Putamen (tissue), 1 donor: ENCODE measurements at regions not wholly inside any gene's neighbourhood (a gene's known extent, or its start where the extent isn't known, plus 50 kb on each side); places are given as distances from the start of the nearest gene placed in this dataset.
A peak's percentile ranks its signal among the peaks of the same experiment; 100 is the strongest.

ENCODE experiments used
- DNase-seq: peaks from one replicate; pipeline ENCODE4 v3.0.0-alpha.2; 2016; ENCODE audit warnings: low spot score

DNA sequence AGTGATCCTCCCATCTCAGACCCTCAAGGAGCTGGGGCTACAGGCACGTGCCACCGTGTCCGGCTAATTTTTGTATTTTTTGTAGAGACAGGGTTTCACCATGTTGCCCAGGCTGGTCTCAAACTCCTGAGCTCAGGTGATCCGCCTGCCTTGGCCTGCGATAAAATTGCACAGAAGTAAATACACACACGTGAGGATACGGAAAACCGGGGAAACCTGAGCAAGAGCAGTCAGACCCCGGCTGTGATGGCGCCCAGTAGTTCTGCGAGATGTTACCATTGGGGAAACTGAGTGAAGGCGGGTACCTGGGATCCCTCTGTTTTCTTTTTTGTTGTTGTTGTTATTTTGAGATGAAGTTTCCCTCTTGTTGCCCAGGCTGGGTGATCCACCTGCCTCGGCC lies 114.9 kb downstream of the C9orf50 start:
- DNase-seq = no peak

DNA sequence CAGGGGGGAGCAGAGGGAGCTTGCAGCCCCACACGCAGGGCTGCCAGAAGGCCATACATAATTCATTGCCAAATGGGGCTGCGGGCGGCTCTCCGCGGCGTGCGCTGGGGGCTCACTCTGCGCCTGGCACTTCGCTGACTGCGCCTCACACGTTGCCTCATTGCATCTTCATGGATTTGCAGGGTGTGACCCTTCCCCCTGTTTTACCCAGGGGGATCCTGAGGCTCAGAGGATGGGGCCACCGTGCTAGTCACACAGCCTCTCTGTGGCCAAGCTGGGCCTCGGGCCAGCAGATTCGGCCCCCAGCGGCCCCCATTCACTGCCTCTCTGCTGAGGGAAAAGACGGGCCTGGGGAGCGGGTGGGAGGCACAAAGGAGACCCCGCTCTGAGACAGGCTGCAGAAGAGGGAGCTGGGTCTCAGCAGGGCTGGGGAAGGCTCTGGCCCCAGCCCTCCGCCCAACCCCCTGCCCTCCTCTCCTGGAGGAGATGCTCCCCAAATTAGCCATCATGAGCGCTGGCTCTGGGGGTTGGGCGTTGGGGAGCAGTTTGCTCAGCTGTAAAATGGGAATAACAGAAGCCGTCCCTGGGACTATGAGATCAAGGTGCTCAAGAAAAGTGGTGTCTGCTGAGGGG lies 115.5 kb downstream of the C9orf50 start:
- DNase-seq = no peak

DNA sequence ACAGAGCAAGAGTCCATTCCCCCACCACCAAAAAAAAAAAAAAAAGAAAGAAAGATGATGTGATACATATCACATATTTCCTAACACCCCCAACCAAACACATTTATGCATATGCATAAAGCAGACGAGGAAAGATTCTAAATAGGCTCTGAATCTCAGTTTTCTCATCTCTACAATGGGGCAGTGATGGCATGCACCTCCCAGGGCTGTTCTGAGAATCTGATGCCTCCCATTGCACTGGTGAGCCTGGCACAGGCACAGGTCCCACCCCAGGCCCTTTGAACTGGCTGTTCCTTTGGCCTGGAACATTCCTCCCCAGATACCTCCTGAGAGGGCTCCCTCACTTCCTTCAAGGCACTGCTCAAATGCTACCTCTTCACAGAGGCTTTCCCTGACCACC lies 116.5 kb downstream of the C9orf50 start:
- DNase-seq = no peak

DNA sequence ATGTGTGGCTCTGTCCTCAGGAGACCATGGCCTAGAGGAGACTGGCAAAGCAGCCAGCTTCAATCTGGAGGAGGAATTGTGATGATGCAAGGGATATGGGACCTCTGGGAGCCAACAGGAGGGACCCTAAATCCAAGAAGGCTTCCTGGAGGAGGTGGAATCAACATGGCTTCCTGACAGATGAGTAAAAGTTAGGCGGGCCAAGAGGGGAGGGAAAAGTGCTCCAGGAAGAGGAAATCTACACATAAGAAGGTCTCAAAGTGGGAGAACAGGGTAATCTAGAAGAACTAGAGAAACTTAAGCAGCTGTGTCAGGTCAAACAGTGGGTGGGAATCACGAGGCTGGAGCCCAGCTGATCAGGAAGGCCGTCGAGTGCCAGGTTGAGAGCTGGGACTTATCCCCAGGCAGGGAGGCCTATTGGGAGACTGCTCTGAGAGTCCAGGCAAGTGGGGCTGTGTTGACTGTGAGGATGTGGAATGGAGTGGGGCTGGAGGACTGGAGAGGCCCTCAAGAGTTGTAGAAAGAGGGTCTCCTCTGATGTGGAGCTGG lies 119.1 kb downstream of the C9orf50 start:
- DNase-seq = no peak

- DNase-seq = no peak
These were observed 119.8 kb downstream of the C9orf50 start for GRCh38 chr9:129500863-129501770.

DNA sequence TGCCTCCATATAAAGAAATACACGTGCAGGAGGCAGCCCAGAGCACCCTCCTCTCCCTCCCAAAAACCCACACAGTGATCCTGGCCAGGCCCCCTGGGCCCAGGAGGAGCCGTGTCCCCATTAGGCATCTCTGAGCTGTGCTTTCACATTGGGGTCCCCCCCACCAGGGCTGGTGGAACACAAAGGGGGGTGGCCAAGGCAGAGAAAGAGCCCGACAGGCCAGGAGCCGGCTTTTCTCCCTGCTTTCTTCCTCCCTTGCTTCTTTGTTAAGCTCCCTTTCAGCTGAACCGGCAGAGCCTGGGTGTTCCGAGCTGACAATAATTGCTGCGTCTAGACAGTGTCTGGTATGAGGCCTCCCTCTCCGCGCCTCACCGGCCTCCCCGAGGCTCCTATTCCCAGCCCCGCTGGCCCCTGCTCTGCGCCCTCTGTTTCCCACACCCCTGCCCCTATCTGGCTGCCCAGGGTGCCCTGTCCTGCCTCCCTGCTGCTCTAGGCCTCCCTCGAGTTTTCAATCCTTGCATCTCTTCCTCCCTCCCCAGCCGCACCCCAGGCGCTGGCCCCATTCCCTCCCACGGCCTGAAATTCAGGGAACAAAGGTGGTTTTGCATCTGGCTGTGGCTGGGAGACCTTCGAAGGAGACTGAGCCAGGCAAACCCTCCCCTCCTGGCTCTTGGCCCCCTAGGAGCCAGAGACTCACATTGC lies 120.6 kb downstream of the C9orf50 start:
- DNase-seq = no peak

DNA sequence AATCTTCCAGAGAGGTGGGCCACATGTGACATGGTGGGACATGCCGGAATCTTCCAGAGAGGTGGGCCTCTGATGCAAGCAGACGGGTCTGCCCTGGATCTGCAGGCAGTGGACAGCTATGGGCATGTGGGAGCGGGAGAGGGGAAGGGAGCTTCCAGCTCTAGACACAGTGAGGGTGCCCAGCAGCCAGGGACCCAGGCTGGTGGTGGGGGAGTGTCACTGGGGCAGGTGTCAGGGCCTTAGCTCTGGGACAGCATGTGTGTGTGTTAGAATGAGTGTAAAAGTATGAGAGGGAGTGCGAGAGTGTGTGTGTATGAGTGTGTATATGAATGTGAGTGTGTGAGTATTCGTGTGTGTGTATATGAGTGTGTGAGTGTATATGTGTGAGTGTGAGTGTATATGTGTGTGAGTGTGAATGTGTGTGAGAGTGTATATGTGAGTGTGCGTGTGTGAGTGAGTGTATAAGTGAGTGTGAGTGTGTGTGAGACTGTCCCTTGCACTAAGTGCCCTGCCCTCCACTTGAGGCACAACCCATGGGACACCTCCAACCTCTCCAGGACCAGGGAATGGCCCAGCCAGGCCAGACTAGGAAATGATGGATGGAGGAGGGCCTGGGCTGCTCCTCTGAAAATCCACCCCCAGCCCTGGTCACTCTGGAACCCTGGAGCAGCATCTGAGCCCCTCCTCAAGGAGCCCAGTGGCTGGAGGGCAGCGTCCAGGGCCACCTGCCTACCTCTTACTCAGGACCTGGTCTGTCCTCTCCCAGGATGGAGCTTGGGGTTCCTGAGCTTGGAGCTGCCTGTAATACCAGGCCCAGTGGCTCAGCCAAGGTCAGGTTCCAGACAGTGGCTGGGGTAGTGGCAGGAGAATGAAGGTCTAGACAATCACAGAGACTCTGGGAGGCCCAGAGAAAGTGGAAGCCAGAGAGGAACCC lies 122.2 kb downstream of the C9orf50 start:
- DNase-seq = no peak

- DNase-seq = no peak
These were observed 123.0 kb downstream of the C9orf50 start for GRCh38 chr9:129497813-129498450.

- no peak for DNase-seq
These were observed 123.7 kb downstream of the C9orf50 start for GRCh38 chr9:129497005-129497812.

DNA sequence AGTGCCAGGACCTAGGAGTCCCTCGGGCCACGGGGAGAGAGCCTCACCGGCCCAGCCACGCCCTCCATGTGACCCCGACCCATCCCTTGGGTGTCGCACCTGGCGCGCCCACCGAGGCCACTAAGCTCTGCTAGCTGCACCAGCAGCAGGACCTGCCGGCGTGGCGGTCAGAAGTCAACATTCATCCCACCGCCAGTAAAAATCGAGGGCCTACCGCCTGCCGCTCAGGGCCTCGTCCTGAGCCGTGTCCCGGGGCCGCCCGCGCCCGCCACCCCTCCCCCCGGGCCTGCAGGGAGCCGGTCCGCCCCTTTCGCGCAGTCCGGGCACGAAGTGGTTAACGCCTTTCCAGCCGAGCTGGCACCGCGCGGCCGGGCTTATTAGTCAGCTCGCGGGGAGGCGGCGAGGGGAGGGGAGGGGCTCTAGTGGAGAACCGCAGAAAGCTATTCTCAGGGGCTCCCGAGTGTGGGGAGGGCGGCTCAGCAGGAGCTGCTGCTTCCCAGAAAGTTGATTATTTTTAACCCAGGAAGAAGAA lies 124.4 kb downstream of the C9orf50 start:
- peak; percentile 95 for DNase-seq

DNA sequence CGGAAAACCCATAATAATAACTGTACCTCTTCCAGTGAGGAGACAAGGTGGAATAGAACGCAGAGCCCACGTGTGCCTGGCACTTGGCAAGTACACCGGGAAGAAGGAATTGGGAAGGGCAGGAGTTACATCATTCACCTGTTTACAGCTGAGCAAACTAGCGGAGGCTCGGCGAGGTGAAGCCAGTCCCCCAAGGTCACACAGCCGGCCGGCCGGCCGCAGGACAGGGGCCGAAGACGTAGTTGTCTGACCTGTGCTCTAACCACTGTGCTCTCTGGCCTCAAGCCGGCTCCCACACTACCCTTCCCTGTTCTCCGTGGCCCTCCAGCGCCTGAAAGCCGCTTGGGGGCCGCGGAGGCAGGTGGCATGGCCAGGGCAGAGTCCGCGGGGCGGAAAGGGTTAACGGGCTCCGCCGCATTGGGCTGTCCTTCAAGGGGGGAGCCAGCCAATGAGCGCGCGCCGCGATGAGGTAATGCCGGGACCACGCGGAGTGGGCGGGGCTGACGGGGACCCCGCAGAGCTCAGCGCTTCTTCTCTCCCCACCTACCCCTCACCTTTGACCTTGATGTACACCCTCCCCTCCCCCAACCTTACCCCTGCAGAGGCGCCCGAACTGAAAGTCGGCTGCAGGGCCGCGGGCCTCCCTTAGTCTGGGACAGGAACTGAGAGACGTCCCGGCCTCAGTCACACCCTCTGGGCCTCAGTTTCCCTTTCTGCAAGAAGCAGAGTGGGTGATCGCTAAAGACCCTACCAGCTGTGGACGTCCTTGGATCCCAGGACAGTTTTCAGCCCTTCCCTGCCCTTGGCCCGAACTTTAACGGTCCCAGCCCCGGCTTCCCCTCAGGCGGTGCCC lies 125.1 kb downstream of the C9orf50 start:
- DNase-seq = peak; percentile 91

DNA sequence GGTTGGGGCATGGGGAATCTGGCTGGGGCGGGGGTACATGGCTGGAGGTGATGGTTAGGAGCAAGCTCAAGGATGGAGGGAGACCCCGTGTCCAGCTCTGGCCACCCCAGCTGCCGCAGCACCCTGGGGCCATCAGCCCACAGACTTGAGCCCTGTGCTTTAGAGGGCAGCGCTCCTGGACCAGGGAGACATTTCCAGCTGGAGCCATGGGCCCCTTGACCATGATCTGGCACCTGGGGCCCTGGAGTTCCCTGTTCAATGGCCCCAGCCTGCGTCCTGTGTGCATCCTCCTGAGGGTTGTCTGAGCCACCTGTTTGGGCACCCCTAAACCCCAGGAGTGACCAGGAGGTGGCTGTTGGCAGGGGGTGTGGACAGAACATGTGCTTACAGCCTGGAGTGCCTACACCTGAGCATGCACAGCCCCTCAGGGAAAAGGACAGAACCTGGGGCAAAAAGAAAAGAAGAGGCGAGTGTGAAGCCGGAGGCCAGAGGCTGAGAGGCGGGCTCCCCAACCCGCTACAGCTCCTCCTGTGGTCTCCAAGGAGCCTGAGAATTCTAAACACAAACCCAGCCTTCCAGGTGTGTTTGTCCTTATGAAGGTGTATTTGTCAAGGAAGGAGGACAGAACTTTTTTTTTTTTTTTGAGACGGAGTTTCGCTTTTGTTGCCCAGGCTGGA lies 126.7 kb downstream of the C9orf50 start:
- no peak for DNase-seq

- DNase-seq = no peak
These were observed 127.2 kb downstream of the C9orf50 start for GRCh38 chr9:129493706-129494047.

GRCh38 chr9:129493002-129493705 lies 127.7 kb downstream of the C9orf50 start:
- no peak for DNase-seq

- DNase-seq = no peak
These were observed 129.4 kb downstream of the C9orf50 start for GRCh38 chr9:129491487-129491855.

- DNase-seq = no peak
These were observed 130.1 kb downstream of the C9orf50 start for GRCh38 chr9:129490583-129491486.
